GM12878 (cell line): ENCODE measurements at regions not wholly inside any gene's neighbourhood (a gene's known extent, or its start where the extent isn't known, plus 50 kb on each side); places are given as distances from the start of the nearest gene placed in this dataset.

Experiments
- ATAC-seq: fragments of 200-7000 bp; cut with Tn5 transposase; 3 replicates; pipeline ENCODE4 v1.9.1; 2020; ENCODE audit warnings: mild to moderate bottlenecking, moderate library complexity
- BruUV-seq: library from RNA; stranded (reverse); fragments of 400-500 nt; replicated peaks from 2 replicates; lab custom pipeline; 2021; lab: Mats Ljungman, UMichigan
- CTCF ChIA-PET: fragments of 300-600 bp; sonication (Branson Sonifier 250); formaldehyde crosslinking; extraction: SDS; loops from one replicate; lab custom pipeline; 2021; ENCODE audit warnings: inconsistent platforms; lab: Yijun Ruan, JAX
- POLR2A ChIA-PET: fragments of 350-600 bp; formaldehyde crosslinking; extraction: SDS; loops from one replicate; lab custom pipeline; 2021; ENCODE audit warnings: inconsistent platforms; lab: Charles Lee
- RAD21 ChIA-PET: fragments of 300-600 bp; sonication (Branson Sonifier 250); formaldehyde crosslinking; loops from one replicate; lab custom pipeline; 2023; ENCODE audit warnings: antibody characterized with exemption; ENCODE audit not compliant: unreplicated experiment; lab: Charles Lee
- SMC1A ChIA-PET: fragments of 300-600 bp; sonication (Branson Sonifier 250); formaldehyde crosslinking; loops from one replicate; lab custom pipeline; 2023; ENCODE audit not compliant: unreplicated experiment, uncharacterized antibody; lab: Charles Lee
- DNase-seq: peaks from one replicate; pipeline ENCODE4 v3.0.0-alpha.2; 2011; ENCODE audit warnings: low read depth, low spot score
- FAIRE-seq: peaks from 3 replicates; lab custom pipeline; 2011; peaks lifted over from hg19 to GRCh38; lab: Jason Lieb, UNC
- H2AFZ ChIP-seq: 2 replicates; pipeline ENCODE4 v1.6.0; 2011; ENCODE audit warnings: low read depth, low read length, control low read depth; ENCODE audit not compliant: control insufficient read depth
- H3K27ac ChIP-seq: 2 replicates; pipeline ENCODE4 v1.5.1; 2011; ENCODE audit warnings: control low read depth; ENCODE audit not compliant: control insufficient read depth, insufficient read depth
- H3K27me3 ChIP-seq, 2 experiments: replicated peaks in 1 of 2; 2 replicates each; pipeline versions ENCODE4 v1.6.0 to v1.6.1; 2011; ENCODE audit warnings: low read length in 1 of 2; ENCODE audit not compliant: control insufficient read depth in 2 of 2, insufficient read depth in 2 of 2
- H3K36me3 ChIP-seq, 2 experiments: 2 replicates each; pipeline ENCODE4 v1.5.1; 2011; ENCODE audit warnings: low read length in 1 of 2; ENCODE audit not compliant: control insufficient read depth in 2 of 2, insufficient read depth in 2 of 2
- H3K4me1 ChIP-seq: 2 replicates; pipeline ENCODE4 v1.6.1; 2011; ENCODE audit warnings: mild to moderate bottlenecking, low read length, moderate library complexity, mixed read lengths; ENCODE audit not compliant: control insufficient read depth, insufficient read depth
- H3K4me2 ChIP-seq: 2 replicates; pipeline ENCODE4 v1.6.0; 2011; ENCODE audit warnings: control low read depth; ENCODE audit not compliant: control insufficient read depth, insufficient read depth
- H3K4me3 ChIP-seq: fragments of 200-600 bp; sonication (generic); 2 replicates; pipeline ENCODE4 v1.5.1; 2016
- H3K79me2 ChIP-seq: 2 replicates; pipeline ENCODE4 v1.6.0; 2011; ENCODE audit warnings: low read length; ENCODE audit not compliant: control insufficient read depth, insufficient read depth
- H3K9ac ChIP-seq: 2 replicates; pipeline ENCODE4 v1.8.0; 2011; ENCODE audit warnings: low read length, control low read depth, mixed read lengths; ENCODE audit not compliant: control insufficient read depth, insufficient read depth
- H3K9me3 ChIP-seq: replicated peaks from 3 replicates; pipeline ENCODE4 v1.5.1; 2011; ENCODE audit warnings: mild to moderate bottlenecking, low read length; ENCODE audit not compliant: control insufficient read depth, insufficient read depth
- H4K20me1 ChIP-seq: 2 replicates; pipeline ENCODE4 v1.6.0; 2011; ENCODE audit not compliant: control insufficient read depth, insufficient read depth
- BCL3 ChIP-seq: IDR thresholded peaks from 2 replicates; pipeline ENCODE4 v1.6.1; 2011; ENCODE audit warnings: borderline replicate concordance, low read depth, mild to moderate bottlenecking, moderate library complexity, low read length; ENCODE audit not compliant: insufficient read depth, poor library complexity, severe bottlenecking
- CBX5 ChIP-seq: sonication (generic); IDR thresholded peaks from 2 replicates; pipeline ENCODE4 v1.6.1; 2016; ENCODE audit warnings: low read depth, moderate library complexity, mild to moderate bottlenecking, inconsistent platforms
- FOXM1 ChIP-seq: IDR thresholded peaks from 2 replicates; pipeline ENCODE4 v1.6.1; 2012; ENCODE audit warnings: low read depth, mild to moderate bottlenecking, inconsistent platforms, low read length, moderate library complexity
- HCFC1 ChIP-seq: fragments of 150-350 bp; IDR thresholded peaks from 2 replicates; pipeline ENCODE4 v1.6.1; 2014; ENCODE audit warnings: low read length
- IRF3 ChIP-seq: fragments of 450-650 bp; IDR thresholded peaks from 2 replicates; pipeline ENCODE4 v1.6.1; 2014; ENCODE audit warnings: mild to moderate bottlenecking
- KDM1A ChIP-seq: fragments of 200-600 bp; sonication (generic); IDR thresholded peaks from 2 replicates; pipeline ENCODE4 v1.6.1; 2016; ENCODE audit warnings: borderline replicate concordance
- MTA3 ChIP-seq: IDR thresholded peaks from 2 replicates; pipeline ENCODE4 v1.6.1; 2012; ENCODE audit warnings: low read length, inconsistent platforms, borderline replicate concordance
- POLR2A ChIP-seq: IDR thresholded peaks from 2 replicates; pipeline ENCODE4 v1.6.1; 2011; ENCODE audit warnings: low read depth, mild to moderate bottlenecking, low read length
- RBBP5 ChIP-seq: fragments of 200-600 bp; sonication (generic); conservative IDR thresholded peaks from 2 replicates; pipeline ENCODE4 v1.6.1; 2016
- SPI1 ChIP-seq: IDR thresholded peaks from 2 replicates; pipeline ENCODE4 v1.6.1; 2011; ENCODE audit warnings: low read depth, mild to moderate bottlenecking, low read length, moderate library complexity, borderline replicate concordance; ENCODE audit not compliant: insufficient read depth
- SRF ChIP-seq, 2 experiments: IDR thresholded peaks; 2 replicates each; pipeline ENCODE4 v1.6.1; 2011; ENCODE audit warnings: low read depth in 2 of 2, low read length in 2 of 2, mild to moderate bottlenecking in 1 of 2, moderate library complexity in 1 of 2
- STAT1 ChIP-seq: fragments of 450-650 bp; conservative IDR thresholded peaks from 2 replicates; pipeline ENCODE4 v1.6.1; 2014; ENCODE audit warnings: antibody characterized with exemption, mild to moderate bottlenecking
- TARDBP ChIP-seq: IDR thresholded peaks from 2 replicates; pipeline ENCODE4 v1.6.1; 2016; ENCODE audit warnings: borderline replicate concordance
- ZBED1 ChIP-seq: IDR thresholded peaks from 2 replicates; pipeline ENCODE4 v1.6.1; 2016; ENCODE audit warnings: borderline replicate concordance
- ZNF217 ChIP-seq: fragments of 450-650 bp; IDR thresholded peaks from 2 replicates; pipeline ENCODE4 v1.6.1; 2017; ENCODE audit warnings: antibody characterized with exemption, mild to moderate bottlenecking
- ZNF384 ChIP-seq: IDR thresholded peaks from 2 replicates; pipeline ENCODE4 v1.6.1; 2012; ENCODE audit warnings: low read depth, mild to moderate bottlenecking, low read length, improper control_type of control experiment, borderline replicate concordance
- WGBS: methylation state at CpG from one replicate; pipeline ENCODE4 v1.1.6; 2016; ENCODE audit warnings: low lambda C conversion rate; ENCODE audit not compliant: insufficient replicate concordance, insufficient coverage; ENCODE audit errors: missing lambda C conversion rate; 5-methylcytosine and 5-hydroxymethylcytosine counted together
- in situ Hi-C: fragments of 300-500 bp; cut with MboI; formaldehyde crosslinking; loops from 9 replicates; pipeline ENCODE4 v1.14.3; 2018; ENCODE audit warnings: mixed read lengths
- intact Hi-C: fragments of 100-400 bp; cut with micrococcal nuclease; formaldehyde crosslinking; loops from one replicate; pipeline ENCODE4 v1.14.2; 2022; ENCODE audit not compliant: unreplicated experiment
- TF ChIP-seq, protein P1 (sequence below): fragments of 450-650 bp; IDR thresholded peaks from 2 replicates; pipeline ENCODE4 v1.6.1; 2017; ENCODE audit warnings: mild to moderate bottlenecking

- FAIRE-seq (no peak), DNase-seq (no peak), ATAC-seq (no peak)
- no peak overlapping the region for H3K9ac ChIP-seq
- no peak overlapping the region for H2AFZ ChIP-seq
- H3K27me3 ChIP-seq: no peaks in the 10 kb centered on the region
- H3K4me3 ChIP-seq: no peak overlapping the region
- WGBS: 22% methylated on average over 8 of the region's 8 CpGs
- H3K36me3 ChIP-seq: no peaks in the 10 kb centered on the region
- no peak overlapping the region for H3K27ac ChIP-seq
- no peak overlapping the region for H3K4me2 ChIP-seq
- ChIA-PET CTCF (no interaction called here), RAD21 (no interaction called here), POLR2A (no interaction called here), SMC1A (no interaction called here)
- no peaks in the 10 kb centered on the region for H4K20me1 ChIP-seq
- H3K4me1 ChIP-seq: no peaks in the 10 kb centered on the region
- intact Hi-C loops: no loop called here
- TF ChIP-seq, protein P1, sequence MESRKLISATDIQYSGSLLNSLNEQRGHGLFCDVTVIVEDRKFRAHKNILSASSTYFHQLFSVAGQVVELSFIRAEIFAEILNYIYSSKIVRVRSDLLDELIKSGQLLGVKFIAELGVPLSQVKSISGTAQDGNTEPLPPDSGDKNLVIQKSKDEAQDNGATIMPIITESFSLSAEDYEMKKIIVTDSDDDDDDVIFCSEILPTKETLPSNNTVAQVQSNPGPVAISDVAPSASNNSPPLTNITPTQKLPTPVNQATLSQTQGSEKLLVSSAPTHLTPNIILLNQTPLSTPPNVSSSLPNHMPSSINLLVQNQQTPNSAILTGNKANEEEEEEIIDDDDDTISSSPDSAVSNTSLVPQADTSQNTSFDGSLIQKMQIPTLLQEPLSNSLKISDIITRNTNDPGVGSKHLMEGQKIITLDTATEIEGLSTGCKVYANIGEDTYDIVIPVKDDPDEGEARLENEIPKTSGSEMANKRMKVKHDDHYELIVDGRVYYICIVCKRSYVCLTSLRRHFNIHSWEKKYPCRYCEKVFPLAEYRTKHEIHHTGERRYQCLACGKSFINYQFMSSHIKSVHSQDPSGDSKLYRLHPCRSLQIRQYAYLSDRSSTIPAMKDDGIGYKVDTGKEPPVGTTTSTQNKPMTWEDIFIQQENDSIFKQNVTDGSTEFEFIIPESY: no peak
- no peak for TF ChIP-seq ZNF217
- no peak for TF ChIP-seq CBX5
- TF ChIP-seq MTA3: no peak
- TF ChIP-seq RBBP5: no peak
- no peak for TF ChIP-seq ZBED1
- TF ChIP-seq POLR2A: no peak
- no peak for TF ChIP-seq HCFC1
- TF ChIP-seq FOXM1: no peak
- no peak for TF ChIP-seq TARDBP
- no peak for TF ChIP-seq ZNF384
- TF ChIP-seq STAT1: no peak
- TF ChIP-seq BCL3: no peak
- TF ChIP-seq SPI1: no peak
- TF ChIP-seq KDM1A: no peak
- TF ChIP-seq IRF3: no peak
- no peak for TF ChIP-seq SRF (IDR thresholded peaks at IDR 0.05; ENCODE audit: low read depth in 2 of 2, low read length in 2 of 2)
- in situ Hi-C loops: no loop called here
- no peaks in the 10 kb centered on the region for H3K79me2 ChIP-seq
- no TSS peak for BruUV-seq
- no peaks in the 10 kb centered on the region; the same call in 2 of the 3 replicates for H3K9me3 ChIP-seq
Observed at GRCh38 chr10:130805635-130806030, 505.9 kb downstream of the TCERG1L start.
